Endothelial cell of umbilical vein (primary cell): ENCODE measurements at regions not wholly inside any gene's neighbourhood (a gene's known extent, or its start where the extent isn't known, plus 50 kb on each side); places are given as distances from the start of the nearest gene placed in this dataset.

ENCODE experiments used
- BruUV-seq: library from RNA; stranded (reverse); fragments of 400-500 nt; replicated peaks from 2 replicates; lab custom pipeline; 2021; lab: Mats Ljungman, UMichigan
- CTCF ChIA-PET: fragments of 300-600, 350-600 bp; sonication (Branson Sonifier 250); formaldehyde crosslinking; loops from one replicate; lab custom pipeline; 2021; ENCODE audit warnings: antibody characterized with exemption, inconsistent platforms; lab: Charles Lee
- POLR2A ChIA-PET: fragments of 300-600, 350-600 bp; sonication (Branson Sonifier 250); formaldehyde crosslinking; loops from one replicate; lab custom pipeline; 2021; ENCODE audit warnings: antibody characterized with exemption, inconsistent platforms; lab: Charles Lee
- DNase-seq: peaks from one replicate; pipeline ENCODE4 v3.0.0-alpha.2; 2011; ENCODE audit warnings: low read depth, low spot score
- FAIRE-seq: peaks from 2 replicates; lab custom pipeline; 2011; peaks lifted over from hg19 to GRCh38; lab: Jason Lieb, UNC
- H2AFZ ChIP-seq: 2 replicates; pipeline ENCODE4 v1.6.0; 2012; ENCODE audit warnings: low read depth, low read length, control low read depth, inconsistent platforms
- H3K27ac ChIP-seq: 2 replicates; pipeline ENCODE4 v1.5.1; 2011; ENCODE audit warnings: low read depth, mild to moderate bottlenecking, control low read depth, low read length, moderate library complexity; ENCODE audit not compliant: insufficient read depth
- H3K27me3 ChIP-seq, 2 experiments: 2 replicates each; pipeline versions ENCODE4 v1.6.0 to v1.6.1; 2011; ENCODE audit warnings: low read length in 2 of 2, mixed read lengths in 1 of 2; ENCODE audit not compliant: control insufficient read depth in 2 of 2, insufficient read depth in 2 of 2
- H3K36me3 ChIP-seq, 2 experiments: 2 replicates in 1 of 2; 3 replicates in 1 of 2; pipeline ENCODE4 v1.5.1; 2011; ENCODE audit warnings: low read length in 2 of 2, mild to moderate bottlenecking in 1 of 2, moderate library complexity in 1 of 2; ENCODE audit not compliant: control insufficient read depth in 2 of 2, insufficient read depth in 2 of 2; ENCODE audit errors: extremely low read depth in 1 of 2
- H3K4me1 ChIP-seq: 3 replicates; pipeline ENCODE4 v1.5.1; 2011; ENCODE audit warnings: mild to moderate bottlenecking, low read length; ENCODE audit not compliant: control insufficient read depth, insufficient read depth; ENCODE audit errors: extremely low read depth
- H3K4me2 ChIP-seq: 2 replicates; pipeline ENCODE4 v1.6.1; 2011; ENCODE audit warnings: low read length, control low read depth, mixed read lengths; ENCODE audit not compliant: insufficient read depth
- H3K4me3 ChIP-seq, 3 experiments: fragments of 200-600 bp in 1 of 3; sonication (generic), shearing (Covaris generic) in 1 of 3; replicated peaks in 1 of 3; 2 replicates each; pipeline ENCODE4 v1.5.1; 2011 to 2016; ENCODE audit warnings: control low read depth in 3 of 3, low read length in 3 of 3, mild to moderate bottlenecking in 2 of 3, inconsistent platforms in 1 of 3, low read depth in 1 of 3, moderate library complexity in 1 of 3; ENCODE audit not compliant: insufficient read depth in 1 of 3
- H3K79me2 ChIP-seq: 2 replicates; pipeline ENCODE4 v1.6.0; 2012; ENCODE audit warnings: low read length, inconsistent platforms; ENCODE audit not compliant: control insufficient read depth, insufficient read depth
- H3K9ac ChIP-seq: replicated peaks from 2 replicates; pipeline ENCODE3; 2011; ENCODE audit warnings: low read length, control low read depth; ENCODE audit not compliant: insufficient read depth; ENCODE audit errors: extremely low read depth
- H3K9me1 ChIP-seq: replicated peaks from 3 replicates; pipeline ENCODE4 v1.6.0; 2011; ENCODE audit warnings: mild to moderate bottlenecking, low read length; ENCODE audit not compliant: control insufficient read depth, insufficient read depth; ENCODE audit errors: extremely low read depth
- H3K9me3 ChIP-seq: replicated peaks from 2 replicates; pipeline ENCODE4 v1.5.1; 2012; ENCODE audit warnings: low read length, inconsistent platforms; ENCODE audit not compliant: control insufficient read depth, insufficient read depth
- H4K20me1 ChIP-seq: replicated peaks from 2 replicates; pipeline ENCODE3; 2011; ENCODE audit warnings: mild to moderate bottlenecking, low read length; ENCODE audit not compliant: control insufficient read depth, insufficient read depth; ENCODE audit errors: extremely low read depth
- CTCF ChIP-seq, 2 donors: IDR thresholded peaks; 1 replicate in 1 of 2; 2 replicates in 1 of 2; pipeline ENCODE4 v1.5.1; 2011; ENCODE audit warnings: low read length in 2 of 2, mild to moderate bottlenecking in 2 of 2, moderate library complexity in 2 of 2, control low read depth in 1 of 2, inconsistent platforms in 1 of 2, low read depth in 1 of 2; ENCODE audit not compliant: insufficient read depth in 1 of 2; ENCODE audit errors: extremely low read depth in 1 of 2
- EZH2 ChIP-seq: IDR thresholded peaks from 2 replicates; pipeline ENCODE4 v1.6.1; 2012; ENCODE audit warnings: borderline replicate concordance, low read depth, mild to moderate bottlenecking, moderate library complexity, low read length, inconsistent platforms; ENCODE audit not compliant: severe bottlenecking
- FOS ChIP-seq: IDR thresholded peaks from 2 replicates; pipeline ENCODE4 v1.6.1; 2011; ENCODE audit warnings: mild to moderate bottlenecking, low read length, moderate library complexity, borderline replicate concordance; ENCODE audit not compliant: insufficient read depth
- GATA2 ChIP-seq: IDR thresholded peaks from 2 replicates; pipeline ENCODE4 v1.7.0; 2011; ENCODE audit warnings: low read depth, mild to moderate bottlenecking, moderate library complexity, mixed read lengths, low read length; ENCODE audit not compliant: insufficient read length, insufficient read depth
- JUN ChIP-seq: IDR thresholded peaks from 2 replicates; pipeline ENCODE4 v1.6.1; 2011; ENCODE audit warnings: borderline replicate concordance, low read depth; ENCODE audit not compliant: insufficient read length, insufficient read depth
- MYC ChIP-seq: IDR thresholded peaks from one replicate; pipeline ENCODE4 v1.6.1; 2011; ENCODE audit warnings: mild to moderate bottlenecking, low read depth, low read length
- POLR2A ChIP-seq: IDR thresholded peaks from 2 replicates; pipeline ENCODE4 v1.6.1; 2012; ENCODE audit warnings: low read depth, mild to moderate bottlenecking, control low read depth, low read length
- POLR2AphosphoS5 ChIP-seq: IDR thresholded peaks from 2 replicates; pipeline ENCODE4 v1.6.1; 2012; ENCODE audit warnings: low read depth, mild to moderate bottlenecking, control low read depth, low read length, moderate library complexity; ENCODE audit not compliant: insufficient read depth
- dilution Hi-C: fragments of 300-500 bp; cut with MboI; formaldehyde crosslinking; loops from one replicate; pipeline ENCODE4 v1.15.0; 2019; ENCODE audit warnings: low sequenced_read_pairs; ENCODE audit not compliant: extremely low pct_ligation_motif_present
- intact Hi-C: fragments of 100-400 bp; cut with micrococcal nuclease; formaldehyde crosslinking; loops from one replicate; pipeline ENCODE4 v1.10.0; 2022

GRCh38 chr5:72599519-72600370 is 92.5 kb upstream of the ZNF366 start:
- DNase-seq, result peak; percentile 59
- POLR2A ChIA-PET, result no interaction called here
- no peaks in the 10 kb centered on the region for H4K20me1 ChIP-seq
- H3K27ac ChIP-seq, result peak overlapping the region; percentile 88
- H3K9ac ChIP-seq, result peak overlapping the region; percentile 43
- peak; percentile 66 for FAIRE-seq
- H3K9me1 ChIP-seq, result no peaks in the 10 kb centered on the region
- H3K9me3 ChIP-seq, result no peaks in the 10 kb centered on the region
- H2AFZ ChIP-seq, result no peak overlapping the region
- H3K4me1 ChIP-seq, result peaks cover 78% of the 10 kb centered on the region
- peak overlapping the region; percentile 14 for H3K4me2 ChIP-seq
- CTCF ChIA-PET, result interaction anchor here (1.0 to 1.3 kb wide), 4 partner anchors 11 to 233 kb away, joined by 3 to 5 read pairs (median 4); no protein-coding TSS in a partner anchor
- intact Hi-C loops, result loop anchor here (5.0 kb wide), 1 partner anchor 212 kb away; no protein-coding TSS in a partner anchor
- no peak overlapping the region for H3K4me3 ChIP-seq
- BruUV-seq, result TSS peak; percentile 83
- no peaks in the 10 kb centered on the region for H3K36me3 ChIP-seq
- TF ChIP-seq MYC (no peak), FOS (peak; percentile 79), EZH2 (no peak), GATA2 (no peak), POLR2AphosphoS5 (peak; percentile 78), POLR2A (peak; percentile 69), CTCF (IDR thresholded peaks at IDR 0.05; ENCODE audit: extremely low read depth in 1 of 2, insufficient read depth in 1 of 2, low read depth in 1 of 2, low read length in 2 of 2) (no peak), JUN (peak; percentile 41)
- no peaks in the 10 kb centered on the region for H3K79me2 ChIP-seq
- dilution Hi-C loops, result loop anchor here (25.0 kb wide), 1 partner anchor 213 kb away; the partner anchor contains the start of gene TNPO1
- H3K27me3 ChIP-seq, result no peaks in the 10 kb centered on the region
